ENCODE measurements at regions not wholly inside any gene's neighbourhood (a gene's known extent, or its start where the extent isn't known, plus 50 kb on each side); places are given as distances from the start of the nearest gene placed in this dataset.

- TF ChIP-seq SNAI2 (CRISPR knock-in tag; IDR thresholded peaks at IDR 0.05) (no peak), TCF4 (CRISPR knock-in tag; IDR thresholded peaks at IDR 0.05; ENCODE audit: borderline replicate concordance) (no peak), ZC3H10 (CRISPR knock-in tag; IDR thresholded peaks at IDR 0.05) (no peak), RARB (CRISPR knock-in tag; IDR thresholded peaks at IDR 0.05) (no peak), ESRRG (CRISPR knock-in tag; IDR thresholded peaks at IDR 0.05) (no peak), GLIS3 (CRISPR knock-in tag; IDR thresholded peaks at IDR 0.05) (no peak), POU6F1 (CRISPR knock-in tag; IDR thresholded peaks at IDR 0.05; ENCODE audit: borderline replicate concordance, low read depth) (no peak), CREB5 (CRISPR knock-in tag; IDR thresholded peaks at IDR 0.05; ENCODE audit: low read depth) (no peak), ZFP30 (CRISPR knock-in tag; IDR thresholded peaks at IDR 0.05) (no peak), PPARA (CRISPR knock-in tag; IDR thresholded peaks at IDR 0.05; ENCODE audit: borderline replicate concordance) (no peak)
- TF ChIP-seq, protein P1, sequence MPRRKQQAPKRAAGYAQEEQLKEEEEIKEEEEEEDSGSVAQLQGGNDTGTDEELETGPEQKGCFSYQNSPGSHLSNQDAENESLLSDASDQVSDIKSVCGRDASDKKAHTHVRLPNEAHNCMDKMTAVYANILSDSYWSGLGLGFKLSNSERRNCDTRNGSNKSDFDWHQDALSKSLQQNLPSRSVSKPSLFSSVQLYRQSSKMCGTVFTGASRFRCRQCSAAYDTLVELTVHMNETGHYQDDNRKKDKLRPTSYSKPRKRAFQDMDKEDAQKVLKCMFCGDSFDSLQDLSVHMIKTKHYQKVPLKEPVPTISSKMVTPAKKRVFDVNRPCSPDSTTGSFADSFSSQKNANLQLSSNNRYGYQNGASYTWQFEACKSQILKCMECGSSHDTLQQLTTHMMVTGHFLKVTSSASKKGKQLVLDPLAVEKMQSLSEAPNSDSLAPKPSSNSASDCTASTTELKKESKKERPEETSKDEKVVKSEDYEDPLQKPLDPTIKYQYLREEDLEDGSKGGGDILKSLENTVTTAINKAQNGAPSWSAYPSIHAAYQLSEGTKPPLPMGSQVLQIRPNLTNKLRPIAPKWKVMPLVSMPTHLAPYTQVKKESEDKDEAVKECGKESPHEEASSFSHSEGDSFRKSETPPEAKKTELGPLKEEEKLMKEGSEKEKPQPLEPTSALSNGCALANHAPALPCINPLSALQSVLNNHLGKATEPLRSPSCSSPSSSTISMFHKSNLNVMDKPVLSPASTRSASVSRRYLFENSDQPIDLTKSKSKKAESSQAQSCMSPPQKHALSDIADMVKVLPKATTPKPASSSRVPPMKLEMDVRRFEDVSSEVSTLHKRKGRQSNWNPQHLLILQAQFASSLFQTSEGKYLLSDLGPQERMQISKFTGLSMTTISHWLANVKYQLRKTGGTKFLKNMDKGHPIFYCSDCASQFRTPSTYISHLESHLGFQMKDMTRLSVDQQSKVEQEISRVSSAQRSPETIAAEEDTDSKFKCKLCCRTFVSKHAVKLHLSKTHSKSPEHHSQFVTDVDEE (CRISPR knock-in tag; IDR thresholded peaks at IDR 0.05) = no peak
- TF ChIP-seq, protein P2, sequence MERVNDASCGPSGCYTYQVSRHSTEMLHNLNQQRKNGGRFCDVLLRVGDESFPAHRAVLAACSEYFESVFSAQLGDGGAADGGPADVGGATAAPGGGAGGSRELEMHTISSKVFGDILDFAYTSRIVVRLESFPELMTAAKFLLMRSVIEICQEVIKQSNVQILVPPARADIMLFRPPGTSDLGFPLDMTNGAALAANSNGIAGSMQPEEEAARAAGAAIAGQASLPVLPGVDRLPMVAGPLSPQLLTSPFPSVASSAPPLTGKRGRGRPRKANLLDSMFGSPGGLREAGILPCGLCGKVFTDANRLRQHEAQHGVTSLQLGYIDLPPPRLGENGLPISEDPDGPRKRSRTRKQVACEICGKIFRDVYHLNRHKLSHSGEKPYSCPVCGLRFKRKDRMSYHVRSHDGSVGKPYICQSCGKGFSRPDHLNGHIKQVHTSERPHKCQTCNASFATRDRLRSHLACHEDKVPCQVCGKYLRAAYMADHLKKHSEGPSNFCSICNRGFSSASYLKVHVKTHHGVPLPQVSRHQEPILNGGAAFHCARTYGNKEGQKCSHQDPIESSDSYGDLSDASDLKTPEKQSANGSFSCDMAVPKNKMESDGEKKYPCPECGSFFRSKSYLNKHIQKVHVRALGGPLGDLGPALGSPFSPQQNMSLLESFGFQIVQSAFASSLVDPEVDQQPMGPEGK (CRISPR knock-in tag; IDR thresholded peaks at IDR 0.05; ENCODE audit: borderline replicate concordance) = no peak
- TF ChIP-seq, protein P3, sequence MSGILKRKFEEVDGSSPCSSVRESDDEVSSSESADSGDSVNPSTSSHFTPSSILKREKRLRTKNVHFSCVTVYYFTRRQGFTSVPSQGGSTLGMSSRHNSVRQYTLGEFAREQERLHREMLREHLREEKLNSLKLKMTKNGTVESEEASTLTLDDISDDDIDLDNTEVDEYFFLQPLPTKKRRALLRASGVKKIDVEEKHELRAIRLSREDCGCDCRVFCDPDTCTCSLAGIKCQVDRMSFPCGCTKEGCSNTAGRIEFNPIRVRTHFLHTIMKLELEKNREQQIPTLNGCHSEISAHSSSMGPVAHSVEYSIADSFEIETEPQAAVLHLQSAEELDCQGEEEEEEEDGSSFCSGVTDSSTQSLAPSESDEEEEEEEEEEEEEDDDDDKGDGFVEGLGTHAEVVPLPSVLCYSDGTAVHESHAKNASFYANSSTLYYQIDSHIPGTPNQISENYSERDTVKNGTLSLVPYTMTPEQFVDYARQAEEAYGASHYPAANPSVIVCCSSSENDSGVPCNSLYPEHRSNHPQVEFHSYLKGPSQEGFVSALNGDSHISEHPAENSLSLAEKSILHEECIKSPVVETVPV (CRISPR knock-in tag; IDR thresholded peaks at IDR 0.05) = no peak
- ATAC-seq = no peak
These were observed 106.5 kb downstream of the CDH26 start for GRCh38 chr20:60064554-60065196.

DNA sequence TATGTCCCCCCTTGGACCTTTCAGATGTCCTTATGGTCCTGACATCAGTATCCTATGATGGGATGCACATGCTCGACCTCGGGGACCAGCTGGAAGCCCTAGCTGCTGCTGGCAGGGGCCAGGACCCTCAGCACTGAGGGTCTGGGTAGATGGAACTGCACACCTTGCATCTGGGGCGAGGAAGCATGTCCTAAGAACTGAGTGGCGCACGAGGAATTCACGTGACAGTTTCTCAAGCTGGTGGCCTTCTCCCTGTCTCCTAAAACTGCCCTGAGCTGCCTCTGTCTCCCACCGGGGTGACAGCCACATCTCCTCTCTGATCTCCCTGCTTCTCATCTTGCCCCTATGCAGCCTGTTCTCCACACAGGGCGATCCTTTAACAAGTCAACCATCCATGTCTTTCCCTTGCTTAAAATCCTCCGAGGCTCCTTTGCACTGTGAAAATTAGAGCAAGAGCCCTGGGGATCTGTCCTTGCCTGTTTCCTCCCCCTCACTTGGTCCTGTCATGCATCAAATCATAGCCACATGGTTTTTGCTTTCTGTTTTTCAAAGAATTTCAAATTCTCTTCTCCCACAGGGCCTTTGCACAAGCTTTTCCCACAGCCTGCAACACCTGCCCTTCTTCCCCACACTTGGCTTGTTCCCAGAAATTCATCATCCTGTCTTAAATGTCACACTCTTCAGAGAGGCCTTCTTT lies 107.7 kb downstream of the CDH26 start:
- no peak for TF ChIP-seq CSDC2 (CRISPR knock-in tag; IDR thresholded peaks at IDR 0.05)
- no peak for TF ChIP-seq ESRRG (CRISPR knock-in tag; IDR thresholded peaks at IDR 0.05)
- TF ChIP-seq, protein P1 (CRISPR knock-in tag; IDR thresholded peaks at IDR 0.05) = no peak
- no peak for TF ChIP-seq SNAI2 (CRISPR knock-in tag; IDR thresholded peaks at IDR 0.05)
- TF ChIP-seq TCF4 (CRISPR knock-in tag; IDR thresholded peaks at IDR 0.05; ENCODE audit: borderline replicate concordance) = no peak
- TF ChIP-seq ZFP3 (CRISPR knock-in tag; IDR thresholded peaks at IDR 0.05) = no peak
- no peak for TF ChIP-seq ZNF70 (CRISPR knock-in tag; IDR thresholded peaks at IDR 0.05)
- ATAC-seq = no peak
